T-cell (primary cell): ENCODE measurements at regions not wholly inside any gene's neighbourhood (a gene's known extent, or its start where the extent isn't known, plus 50 kb on each side); places are given as distances from the start of the nearest gene placed in this dataset.
"Not testable (repeated sequence)": the region's sequence is repeated elsewhere in the genome, so short reads cannot be mapped to it uniquely, and the experiment has no call there.

Experiments used
- ATAC-seq, 4 experiments: fragments of 200-7000 bp in 3 of 4; fragments of 150-1000 bp in 1 of 4; cut with Tn5 transposase; replicated peaks in 1 of 4; 1 replicate in 3 of 4; 2 replicates in 1 of 4; pipeline ENCODE4 v1.10.0; 2021; ENCODE audit warnings: moderate library complexity in 3 of 4, mild to moderate bottlenecking in 2 of 4, moderate number of reproducible peaks in 1 of 4
- CTCF ChIA-PET, 2 donors: fragments of 300-600 bp; sonication (Branson Sonifier 250); formaldehyde crosslinking; loops; one replicate each; lab custom pipeline; 2022; ENCODE audit warnings: antibody characterized with exemption in 2 of 2; lab: Charles Lee
- POLR2A ChIA-PET, 2 donors: fragments of 300-600 bp; sonication (Branson Sonifier 250); formaldehyde crosslinking; loops; one replicate each; lab custom pipeline; 2022; ENCODE audit warnings: antibody characterized with exemption in 2 of 2; lab: Charles Lee
- DNase-seq, 35 experiments: peaks; one replicate each; pipeline versions ENCODE4 v3.0.0 to v3.0.0-alpha.2; 2013 to 2023
- H3K27ac ChIP-seq: one replicate; pipeline ENCODE4 v1.5.1; 2013; ENCODE audit warnings: low read length
- H3K27me3 ChIP-seq, 2 experiments: replicated peaks in 1 of 2; 1 replicate in 1 of 2; 2 replicates in 1 of 2; pipeline versions ENCODE4 v1.6.1 to v1.7.0; 2013; ENCODE audit warnings: low read length in 1 of 2, mixed read lengths in 1 of 2; ENCODE audit not compliant: control insufficient read depth in 2 of 2, insufficient read depth in 2 of 2; ENCODE audit errors: extremely low read depth in 1 of 2
- H3K36me3 ChIP-seq, 2 donors: 1 replicate in 1 of 2; 2 replicates in 1 of 2; pipeline versions ENCODE4 v1.6.1 to v1.7.0; 2013; ENCODE audit warnings: low read length in 1 of 2; ENCODE audit not compliant: control insufficient read depth in 2 of 2, insufficient read depth in 1 of 2; ENCODE audit errors: extremely low read depth in 1 of 2
- H3K4me1 ChIP-seq, 2 experiments: 1 replicate in 1 of 2; 2 replicates in 1 of 2; pipeline versions ENCODE4 v1.6.1 to v1.7.0; 2013; ENCODE audit warnings: low read length in 2 of 2, mixed read lengths in 1 of 2; ENCODE audit not compliant: insufficient read depth in 2 of 2, control insufficient read depth in 1 of 2; ENCODE audit errors: extremely low read depth in 1 of 2
- H3K4me3 ChIP-seq, 2 donors: 1 replicate in 1 of 2; 2 replicates in 1 of 2; pipeline versions ENCODE4 v1.5.1 to v1.7.0; 2013; ENCODE audit warnings: mild to moderate bottlenecking in 2 of 2, low read length in 1 of 2, moderate library complexity in 1 of 2; ENCODE audit not compliant: control insufficient read depth in 1 of 2; ENCODE audit errors: extremely low read depth in 1 of 2
- H3K9me3 ChIP-seq: 2 replicates; pipeline ENCODE4 v1.7.0; 2013
- H3K27ac Mint-ChIP-seq, 2 donors: one replicate each; pipeline ENCODE4 v1.8.0; 2020 to 2021; ENCODE audit warnings: mild to moderate bottlenecking in 2 of 2, mixed read lengths in 2 of 2
- H3K27me3 Mint-ChIP-seq, 2 donors: one replicate each; pipeline ENCODE4 v1.8.0; 2021 to 2022; ENCODE audit warnings: mixed read lengths in 2 of 2
- H3K36me3 Mint-ChIP-seq: one replicate; pipeline ENCODE4 v1.8.0; 2021; ENCODE audit warnings: mixed read lengths
- H3K4me1 Mint-ChIP-seq, 3 donors: one replicate each; pipeline ENCODE4 v1.8.0; 2020 to 2022; ENCODE audit warnings: mixed read lengths in 3 of 3, mild to moderate bottlenecking in 1 of 3
- H3K4me3 Mint-ChIP-seq, 3 donors: one replicate each; pipeline ENCODE4 v1.8.0; 2020 to 2022; ENCODE audit warnings: mild to moderate bottlenecking in 3 of 3, mixed read lengths in 3 of 3, moderate library complexity in 3 of 3
- H3K9me3 Mint-ChIP-seq, 3 donors: one replicate each; pipeline ENCODE4 v1.8.0; 2020 to 2022; ENCODE audit warnings: mixed read lengths in 3 of 3
- WGBS: methylation state at CpG from one replicate; pipeline ENCODE4 v1.1.5; 2013; ENCODE audit warnings: missing lambda C conversion rate; ENCODE audit not compliant: insufficient coverage; 5-methylcytosine and 5-hydroxymethylcytosine counted together

- CTCF ChIA-PET, H3K9me3 ChIP-seq, H3K4me3 ChIP-seq, H3K4me3 Mint-ChIP-seq, H3K4me1 ChIP-seq, H3K27ac ChIP-seq, H3K36me3 ChIP-seq, H3K4me1 Mint-ChIP-seq, H3K27me3 ChIP-seq, POLR2A ChIA-PET, ATAC-seq, DNase-seq, H3K36me3 Mint-ChIP-seq, H3K27ac Mint-ChIP-seq, H3K27me3 Mint-ChIP-seq: not testable (repeated sequence)
- H3K9me3 Mint-ChIP-seq, result peaks cover 4 to 12% (median 5%) of the 10 kb centered on the region in 3 donors
- WGBS, result 92% methylated on average over 3 of the region's 3 CpGs
Observed at GRCh38 chr7:108673699-108674098, 104.0 kb downstream of the DNAJB9 start.

DNA sequence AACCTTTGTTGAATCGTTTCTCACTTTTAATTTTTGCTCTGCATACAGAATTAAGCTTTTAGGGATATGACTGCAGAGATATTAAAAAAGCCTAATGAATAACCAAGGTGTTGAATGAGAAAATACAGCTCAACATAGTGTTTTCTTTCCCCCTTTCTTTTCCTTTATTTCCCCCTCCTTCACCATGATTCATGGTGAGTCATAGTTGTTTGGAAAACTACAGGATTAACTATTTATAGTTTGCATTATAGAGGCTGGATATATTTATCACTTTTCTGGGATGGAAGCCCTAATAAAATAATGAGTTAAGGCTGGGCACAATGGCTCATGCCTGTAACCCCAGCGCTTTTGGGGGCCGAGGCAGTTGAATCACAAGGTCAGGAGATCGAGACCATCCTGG, 115.0 kb downstream of the DNAJB9 start:
- Mint-ChIP-seq H3K27me3 (peaks cover 0 to 5% of the 10 kb centered on the region in 2 donors), H3K4me3 (no peak overlapping the region), H3K4me1 (no peaks in the 10 kb centered on the region), H3K27ac (no peak overlapping the region), H3K36me3 (no peaks in the 10 kb centered on the region), H3K9me3 (peaks cover 5 to 16% (median 9%) of the 10 kb centered on the region in 3 donors)
- no peaks in the 10 kb centered on the region for H3K27me3 ChIP-seq
- no peaks in the 10 kb centered on the region for H3K4me1 ChIP-seq
- CTCF ChIA-PET, result no interaction called here
- ATAC-seq, result no peak
- no peaks in the 10 kb centered on the region for H3K36me3 ChIP-seq
- WGBS, result 90% methylated on average over 3 of the region's 4 CpGs
- DNase-seq, result no peak
- POLR2A ChIA-PET, result no interaction called here
- no peaks in the 10 kb centered on the region for H3K9me3 ChIP-seq
- no peak overlapping the region for H3K4me3 ChIP-seq
- no peak overlapping the region for H3K27ac ChIP-seq

DNA sequence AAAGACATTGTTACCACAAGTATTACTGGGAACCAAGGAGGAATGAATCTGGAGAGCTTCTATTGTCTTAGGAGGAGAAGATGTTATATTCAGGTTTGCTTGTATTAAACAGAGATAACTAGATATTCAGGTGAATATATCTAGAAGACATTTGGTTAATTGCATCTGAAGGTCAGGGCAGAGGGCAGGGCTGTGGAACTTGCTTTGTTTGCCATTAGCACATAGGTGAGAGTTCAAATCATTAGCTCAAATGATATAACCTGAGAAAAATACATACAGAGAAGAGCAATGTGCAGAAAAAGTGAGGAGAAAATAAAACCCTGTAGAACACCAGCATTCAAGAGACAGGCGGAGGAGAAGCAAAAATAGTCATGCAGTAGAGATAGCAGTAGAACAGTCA, 116.8 kb downstream of the DNAJB9 start:
- no peak overlapping the region for H3K27ac ChIP-seq
- Mint-ChIP-seq H3K4me1 (no peaks in the 10 kb centered on the region), H3K4me3 (no peak overlapping the region), H3K27me3 (no peaks in the 10 kb centered on the region), H3K36me3 (no peaks in the 10 kb centered on the region), H3K27ac (no peak overlapping the region), H3K9me3 (peaks cover 5 to 11% (median 9%) of the 10 kb centered on the region in 3 donors)
- no peaks in the 10 kb centered on the region for H3K27me3 ChIP-seq
- POLR2A ChIA-PET, result no interaction called here
- H3K4me3 ChIP-seq, result no peak overlapping the region
- CTCF ChIA-PET, result no interaction called here
- ATAC-seq (no peak), DNase-seq (no peak)
- no peaks in the 10 kb centered on the region for H3K36me3 ChIP-seq
- WGBS, result no CpG with 5 or more reads among the region's 1 CpG
- H3K4me1 ChIP-seq, result no peaks in the 10 kb centered on the region
- H3K9me3 ChIP-seq, result no peaks in the 10 kb centered on the region

DNA sequence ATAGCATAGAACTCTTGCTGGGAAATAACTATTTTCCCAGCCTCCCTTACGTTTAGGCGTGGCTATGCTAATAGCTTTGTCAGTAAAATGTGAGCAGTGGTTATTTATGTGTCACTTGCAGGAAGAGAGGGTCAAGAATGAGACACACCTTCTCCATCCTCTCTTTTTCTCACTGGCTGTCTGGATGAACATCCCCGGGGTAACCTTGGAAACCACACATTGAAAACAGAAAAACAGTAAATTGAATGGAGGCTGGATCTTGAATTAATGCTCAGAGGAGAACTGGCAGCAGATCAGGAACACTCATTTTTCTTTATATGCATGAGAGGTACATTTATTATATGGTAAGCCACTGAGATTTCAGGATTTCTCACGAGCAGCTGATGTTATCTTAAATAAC, 127.6 kb downstream of the DNAJB9 start:
- Mint-ChIP-seq H3K4me1 (no peaks in the 10 kb centered on the region), H3K27me3 (peaks cover 0 to 6% of the 10 kb centered on the region in 2 donors), H3K9me3 (peaks cover 0 to 4% (median 0%) of the 10 kb centered on the region in 3 donors), H3K4me3 (no peak overlapping the region), H3K27ac (no peak overlapping the region), H3K36me3 (no peaks in the 10 kb centered on the region)
- no peaks in the 10 kb centered on the region for H3K4me1 ChIP-seq
- H3K27ac ChIP-seq, result no peak overlapping the region
- H3K4me3 ChIP-seq, result no peak overlapping the region
- DNase-seq (no peak), ATAC-seq (no peak)
- ChIA-PET POLR2A (no interaction called here), CTCF (no interaction called here)
- H3K36me3 ChIP-seq, result no peaks in the 10 kb centered on the region
- H3K27me3 ChIP-seq, result no peaks in the 10 kb centered on the region
- no CpG with 5 or more reads among the region's 4 CpGs for WGBS
- H3K9me3 ChIP-seq, result no peaks in the 10 kb centered on the region

DNA sequence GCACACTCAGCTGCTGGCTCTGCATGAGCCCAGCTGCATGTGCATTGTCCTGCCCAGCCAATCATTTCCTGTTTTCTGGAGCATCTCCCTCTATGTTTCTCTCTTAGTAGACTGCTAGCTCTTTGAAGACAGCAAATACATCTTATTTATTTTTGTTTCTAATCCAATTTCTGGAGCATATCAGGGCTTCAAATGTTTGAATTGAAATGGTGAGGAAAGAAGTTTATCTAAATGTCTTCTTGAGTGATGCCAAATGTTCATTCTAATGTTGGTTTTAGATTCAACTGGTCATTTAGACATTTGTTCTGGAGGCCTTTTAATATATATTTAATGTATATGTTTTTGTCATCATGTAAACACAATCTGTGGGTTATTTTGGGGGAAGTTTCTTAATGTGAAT, 141.9 kb downstream of the DNAJB9 start:
- CTCF ChIA-PET, result no interaction called here
- no peak for ATAC-seq
- H3K27me3 ChIP-seq, result no peaks in the 10 kb centered on the region

DNA sequence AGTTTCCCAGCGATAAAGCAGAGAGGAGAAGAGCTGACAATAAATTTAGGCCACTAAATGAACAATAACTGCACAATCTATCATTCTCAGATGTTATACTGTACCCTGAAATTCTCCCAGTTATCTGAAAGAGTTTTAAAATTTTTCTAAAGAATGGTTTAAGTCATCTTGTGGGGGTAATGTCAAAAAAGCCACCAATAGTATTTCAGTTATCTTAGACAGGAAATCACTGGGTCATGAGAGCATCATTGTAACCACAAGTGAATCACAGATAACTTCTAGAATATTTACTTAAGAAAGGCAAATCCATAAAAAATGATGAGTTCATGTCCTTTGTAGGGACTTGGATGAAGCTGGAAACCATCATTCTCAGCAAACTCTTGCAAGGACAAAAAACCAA, 147.1 kb downstream of the DNAJB9 start:
- Histone ChIP-seq H3K4me1 (no peaks in the 10 kb centered on the region), H3K27ac (no peak overlapping the region), H3K4me3 (no peak overlapping the region), H3K36me3 (no peaks in the 10 kb centered on the region), H3K9me3 (no peaks in the 10 kb centered on the region), H3K27me3 (no peaks in the 10 kb centered on the region)
- ATAC-seq (no peak), DNase-seq (no peak)
- no CpG with 5 or more reads among the region's 1 CpG for WGBS
- no peak overlapping the region for H3K27ac Mint-ChIP-seq
- H3K9me3 Mint-ChIP-seq, result peaks cover 0 to 7% (median 4%) of the 10 kb centered on the region in 3 donors
- no peak overlapping the region for H3K4me3 Mint-ChIP-seq
- H3K27me3 Mint-ChIP-seq, result peaks cover 7 to 11% of the 10 kb centered on the region in 2 donors
- POLR2A ChIA-PET, result no interaction called here
- CTCF ChIA-PET, result no interaction called here
- no peaks in the 10 kb centered on the region for H3K4me1 Mint-ChIP-seq
- H3K36me3 Mint-ChIP-seq, result no peaks in the 10 kb centered on the region

More for the DNA sequence above, 141.9 kb downstream of the DNAJB9 start:
- peaks cover 0 to 9% (median 2%) of the 10 kb centered on the region in 3 donors for H3K9me3 Mint-ChIP-seq
- no peak overlapping the region for H3K4me3 ChIP-seq
- H3K27ac ChIP-seq, result no peak overlapping the region
- no peaks in the 10 kb centered on the region for H3K4me1 ChIP-seq
- no peaks in the 10 kb centered on the region for H3K4me1 Mint-ChIP-seq
- no peaks in the 10 kb centered on the region for H3K9me3 ChIP-seq
- POLR2A ChIA-PET, result no interaction called here
- H3K4me3 Mint-ChIP-seq, result no peak overlapping the region
- H3K27me3 Mint-ChIP-seq, result peaks cover 7 to 11% of the 10 kb centered on the region in 2 donors
- no peaks in the 10 kb centered on the region for H3K36me3 ChIP-seq
- no peak for DNase-seq
- no peak overlapping the region for H3K27ac Mint-ChIP-seq
- no peaks in the 10 kb centered on the region for H3K36me3 Mint-ChIP-seq

- Mint-ChIP-seq H3K4me3 (no peak overlapping the region), H3K4me1 (no peaks in the 10 kb centered on the region), H3K27me3 (peaks cover 5 to 11% of the 10 kb centered on the region in 2 donors), H3K36me3 (no peaks in the 10 kb centered on the region), H3K9me3 (peaks cover 0 to 7% (median 2%) of the 10 kb centered on the region in 3 donors), H3K27ac (no peak overlapping the region)
- CTCF ChIA-PET, result no interaction called here
- Histone ChIP-seq H3K36me3 (no peaks in the 10 kb centered on the region), H3K27me3 (no peaks in the 10 kb centered on the region), H3K27ac (no peak overlapping the region), H3K9me3 (no peaks in the 10 kb centered on the region), H3K4me1 (no peaks in the 10 kb centered on the region), H3K4me3 (no peak overlapping the region)
- POLR2A ChIA-PET, result no interaction called here
- ATAC-seq (no peak), DNase-seq (no peak)
Observed at GRCh38 chr7:108717781-108718180, 148.1 kb downstream of the DNAJB9 start.
